OCI-M2 (cell line): ENCODE measurements at regions not wholly inside any gene's neighbourhood (a gene's known extent, or its start where the extent isn't known, plus 50 kb on each side); places are given as distances from the start of the nearest gene placed in this dataset.
"Not testable (repeated sequence)": the region's sequence is repeated elsewhere in the genome, so short reads cannot be mapped to it uniquely, and the experiment has no call there.

ENCODE experiments used
- DNase-seq: peaks from one replicate; lab custom pipeline; 2025; ENCODE audit not compliant: unreplicated experiment; lab: John Stamatoyannopoulos, UW

GRCh38 chr3:153640689-153641665 is 479.0 kb downstream of the RAP2B start:
- DNase-seq = no peak

GRCh38 chr3:153642576-153642975 is 478.6 kb upstream of the ARHGEF26 start:
- not testable (repeated sequence) for DNase-seq

- not testable (repeated sequence) for DNase-seq
Measured at GRCh38 chr3:153643471-153643870, 477.7 kb upstream of the ARHGEF26 start.

- DNase-seq = no peak
Measured at GRCh38 chr3:153649286-153649839, 471.8 kb upstream of the ARHGEF26 start.

GRCh38 chr3:153652076-153652475 is 469.1 kb upstream of the ARHGEF26 start:
- no peak for DNase-seq

- DNase-seq = no peak
Measured at GRCh38 chr3:153657046-153657445, 464.1 kb upstream of the ARHGEF26 start.

- DNase-seq = no peak
Measured at GRCh38 chr3:153657461-153657860, 463.7 kb upstream of the ARHGEF26 start.

- DNase-seq = no peak
Measured at GRCh38 chr3:153658136-153658535, 463.1 kb upstream of the ARHGEF26 start.

- DNase-seq = no peak
Measured at GRCh38 chr3:153666991-153667740, 454.0 kb upstream of the ARHGEF26 start.

GRCh38 chr3:153669527-153669926 is 451.7 kb upstream of the ARHGEF26 start:
- no peak for DNase-seq

- DNase-seq = no peak
Measured at GRCh38 chr3:153670577-153670976, 450.6 kb upstream of the ARHGEF26 start.

- DNase-seq = no peak
Measured at GRCh38 chr3:153673853-153674252, 447.3 kb upstream of the ARHGEF26 start.

GRCh38 chr3:153679714-153680113 is 441.5 kb upstream of the ARHGEF26 start:
- DNase-seq = no peak

GRCh38 chr3:153680526-153680925 is 440.7 kb upstream of the ARHGEF26 start:
- DNase-seq = no peak

GRCh38 chr3:153681057-153681456 is 440.1 kb upstream of the ARHGEF26 start:
- no peak for DNase-seq

GRCh38 chr3:153688301-153689120 is 432.7 kb upstream of the ARHGEF26 start:
- DNase-seq = no peak

GRCh38 chr3:153693207-153693606 is 428.0 kb upstream of the ARHGEF26 start:
- DNase-seq = no peak

GRCh38 chr3:153702106-153702505 is 419.1 kb upstream of the ARHGEF26 start:
- no peak for DNase-seq

- DNase-seq = no peak
Measured at GRCh38 chr3:153704115-153704514, 417.1 kb upstream of the ARHGEF26 start.

GRCh38 chr3:153706706-153707105 is 414.5 kb upstream of the ARHGEF26 start:
- DNase-seq = no peak

GRCh38 chr3:153714016-153714415 is 407.2 kb upstream of the ARHGEF26 start:
- DNase-seq = no peak
